WTC11 (cell line): ENCODE measurements at regions not wholly inside any gene's neighbourhood (a gene's known extent, or its start where the extent isn't known, plus 50 kb on each side); places are given as distances from the start of the nearest gene placed in this dataset.

Experiments used
- E2F1 ChIP-seq: sonication (generic); formaldehyde crosslinking; IDR thresholded peaks from 2 replicates; pipeline ENCODE4 v1.8.0; 2022; ENCODE audit warnings: mild to moderate bottlenecking, missing genetic modification reagents
- HMGA2 ChIP-seq: fragments of 250-450 bp; sonication (Bioruptor Pico); IDR thresholded peaks from 2 replicates; pipeline ENCODE4 v1.4.0; 2021; ENCODE audit warnings: mild to moderate bottlenecking, moderate library complexity
- IRF1 ChIP-seq: sonication (generic); formaldehyde crosslinking; IDR thresholded peaks from 2 replicates; pipeline ENCODE4 v1.8.0; 2023; ENCODE audit warnings: missing genetic modification reagents
- JUN ChIP-seq: sonication (generic); formaldehyde crosslinking; IDR thresholded peaks from 2 replicates; pipeline ENCODE4 v1.8.0; 2023; ENCODE audit warnings: mild to moderate bottlenecking, missing genetic modification reagents
- NR3C1 ChIP-seq: sonication (generic); formaldehyde crosslinking; conservative IDR thresholded peaks from 2 replicates; pipeline ENCODE4 v1.8.1; 2023; ENCODE audit warnings: low read depth, mild to moderate bottlenecking, missing genetic modification reagents
- OVOL2 ChIP-seq: fragments of 250-450 bp; sonication (Bioruptor Pico); IDR thresholded peaks from 2 replicates; pipeline ENCODE4 v1.9.0; 2021; ENCODE audit warnings: mild to moderate bottlenecking, borderline replicate concordance
- PRRX2 ChIP-seq: fragments of 250-450 bp; sonication (Bioruptor Pico); IDR thresholded peaks from 2 replicates; pipeline ENCODE4 v1.8.0; 2021; ENCODE audit warnings: mild to moderate bottlenecking
- SP1 ChIP-seq: sonication (generic); formaldehyde crosslinking; conservative IDR thresholded peaks from 2 replicates; pipeline ENCODE4 v1.8.1; 2022; ENCODE audit warnings: missing genetic modification reagents
- TEAD1 ChIP-seq: sonication (generic); formaldehyde crosslinking; IDR thresholded peaks from 2 replicates; pipeline ENCODE4 v1.8.0; 2022; ENCODE audit warnings: mild to moderate bottlenecking, missing genetic modification reagents
- USF2 ChIP-seq: sonication (generic); formaldehyde crosslinking; IDR thresholded peaks from 2 replicates; pipeline ENCODE4 v1.8.1; 2023; ENCODE audit warnings: mild to moderate bottlenecking, missing genetic modification reagents, moderate library complexity
- ZNF416 ChIP-seq: fragments of 250-450 bp; sonication (Bioruptor Pico); IDR thresholded peaks from 2 replicates; pipeline ENCODE4 v1.9.0; 2021; ENCODE audit warnings: mild to moderate bottlenecking, inconsistent platforms
- ZNF532 ChIP-seq: fragments of 250-450 bp; sonication (Bioruptor Pico); IDR thresholded peaks from 2 replicates; pipeline ENCODE4 v1.9.0; 2021; ENCODE audit warnings: mild to moderate bottlenecking, borderline replicate concordance
- ZSCAN18 ChIP-seq: fragments of 250-450 bp; sonication (Bioruptor Pico); IDR thresholded peaks from 2 replicates; pipeline ENCODE4 v2.1.2; 2022; ENCODE audit warnings: mild to moderate bottlenecking, moderate library complexity
- TF ChIP-seq, protein P1 (sequence below): sonication (generic); formaldehyde crosslinking; IDR thresholded peaks from 2 replicates; pipeline ENCODE4 v1.8.1; 2023; ENCODE audit warnings: mild to moderate bottlenecking, missing genetic modification reagents

DNA sequence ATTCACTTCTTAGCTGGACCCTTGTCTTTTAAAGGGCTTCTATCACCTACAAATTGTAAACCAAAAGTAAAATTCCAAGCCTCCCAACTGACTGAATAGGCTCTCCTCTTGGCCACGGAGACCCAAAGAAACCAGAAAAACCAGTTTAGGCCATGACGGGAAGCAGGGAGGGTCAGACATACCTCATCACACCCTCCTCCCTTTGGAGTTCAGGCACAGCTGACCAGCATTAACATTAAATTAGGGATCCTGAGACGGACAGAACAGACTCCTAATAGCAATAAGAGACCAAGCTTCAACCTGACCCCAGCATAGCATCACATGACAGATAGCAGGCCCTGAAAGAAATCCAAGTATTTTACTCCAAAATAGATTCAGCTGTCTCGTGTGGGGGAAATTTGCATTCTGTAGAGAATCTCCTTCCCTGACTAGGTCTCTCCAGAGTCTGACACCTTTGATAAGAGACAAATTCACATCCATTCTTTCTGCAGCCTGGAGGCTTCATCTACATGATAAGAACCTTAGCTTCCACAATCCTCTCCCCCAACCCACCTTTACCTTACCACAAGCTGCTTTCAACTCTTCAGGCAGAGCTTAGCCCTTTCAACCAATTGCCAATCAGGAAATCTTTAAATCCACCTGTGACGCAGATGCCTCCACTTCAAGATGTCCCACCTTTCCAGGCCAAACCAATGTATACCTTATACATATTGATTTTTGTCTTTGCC is 177.1 kb upstream of the RAB4A start (continued):
- TF ChIP-seq IRF1 (CRISPR knock-in tag), result no peak
- no peak for TF ChIP-seq OVOL2 (CRISPR knock-in tag)
- no peak for TF ChIP-seq E2F1 (CRISPR knock-in tag)
- no peak for TF ChIP-seq HMGA2 (CRISPR knock-in tag)
- TF ChIP-seq ZSCAN18 (CRISPR knock-in tag), result no peak
- peak; percentile 47; the same call in 1 of the 2 replicates for TF ChIP-seq TEAD1 (CRISPR knock-in tag)
- no peak for TF ChIP-seq NR3C1 (CRISPR knock-in tag)
- TF ChIP-seq, protein P1, sequence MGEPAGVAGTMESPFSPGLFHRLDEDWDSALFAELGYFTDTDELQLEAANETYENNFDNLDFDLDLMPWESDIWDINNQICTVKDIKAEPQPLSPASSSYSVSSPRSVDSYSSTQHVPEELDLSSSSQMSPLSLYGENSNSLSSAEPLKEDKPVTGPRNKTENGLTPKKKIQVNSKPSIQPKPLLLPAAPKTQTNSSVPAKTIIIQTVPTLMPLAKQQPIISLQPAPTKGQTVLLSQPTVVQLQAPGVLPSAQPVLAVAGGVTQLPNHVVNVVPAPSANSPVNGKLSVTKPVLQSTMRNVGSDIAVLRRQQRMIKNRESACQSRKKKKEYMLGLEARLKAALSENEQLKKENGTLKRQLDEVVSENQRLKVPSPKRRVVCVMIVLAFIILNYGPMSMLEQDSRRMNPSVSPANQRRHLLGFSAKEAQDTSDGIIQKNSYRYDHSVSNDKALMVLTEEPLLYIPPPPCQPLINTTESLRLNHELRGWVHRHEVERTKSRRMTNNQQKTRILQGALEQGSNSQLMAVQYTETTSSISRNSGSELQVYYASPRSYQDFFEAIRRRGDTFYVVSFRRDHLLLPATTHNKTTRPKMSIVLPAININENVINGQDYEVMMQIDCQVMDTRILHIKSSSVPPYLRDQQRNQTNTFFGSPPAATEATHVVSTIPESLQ (CRISPR knock-in tag), result no peak
- TF ChIP-seq SP1 (CRISPR knock-in tag), result no peak
- TF ChIP-seq JUN (CRISPR knock-in tag), result no peak
- TF ChIP-seq USF2 (CRISPR knock-in tag), result no peak
- TF ChIP-seq PRRX2 (CRISPR knock-in tag), result no peak
- 0 out of 2 replicates have a peak, but pooled peaks have one; percentile 10 for TF ChIP-seq ZNF532
- no peak for TF ChIP-seq ZNF416
